Panc1 (cell line): ENCODE measurements at regions not wholly inside any gene's neighbourhood (a gene's known extent, or its start where the extent isn't known, plus 50 kb on each side); places are given as distances from the start of the nearest gene placed in this dataset.

Experiments used
- ATAC-seq: fragments of 200-7000 bp; cut with Tn5 transposase; 2 replicates; pipeline ENCODE4 v1.9.1; 2020; ENCODE audit warnings: mild to moderate bottlenecking, moderate library complexity
- BruUV-seq: library from RNA; stranded (reverse); fragments of 400-500 nt; replicated peaks from 2 replicates; lab custom pipeline; 2021; lab: Mats Ljungman, UMichigan
- CTCF ChIA-PET: fragments of 300-600 bp; sonication (Branson Sonifier 250); formaldehyde crosslinking; loops from one replicate; lab custom pipeline; 2022; ENCODE audit warnings: antibody characterized with exemption; lab: Charles Lee
- POLR2A ChIA-PET: fragments of 300-600 bp; sonication (Branson Sonifier 250); formaldehyde crosslinking; loops from one replicate; lab custom pipeline; 2022; ENCODE audit warnings: antibody characterized with exemption; lab: Charles Lee
- DNase-seq: peaks from one replicate; pipeline ENCODE4 v3.0.0-alpha.2; 2010; ENCODE audit warnings: low read depth, low spot score
- H3K27ac ChIP-seq: 2 replicates; pipeline ENCODE4 v1.5.1; 2011; ENCODE audit warnings: mild to moderate bottlenecking, low read length, inconsistent platforms
- H3K27me3 ChIP-seq: fragments of 200-500 bp; sonication (Bioruptor generic); 2 replicates; pipeline ENCODE4 v1.6.0; 2014; ENCODE audit warnings: low read length, inconsistent platforms; ENCODE audit not compliant: control insufficient read depth, insufficient read depth
- H3K36me3 ChIP-seq: fragments of 200-500 bp; sonication (Bioruptor generic); 2 replicates; pipeline ENCODE4 v1.5.1; 2014; ENCODE audit warnings: inconsistent platforms, mild to moderate bottlenecking, low read length, moderate library complexity; ENCODE audit not compliant: control insufficient read depth, insufficient read depth
- H3K4me1 ChIP-seq: 2 replicates; pipeline ENCODE4 v1.5.1; 2011; ENCODE audit warnings: inconsistent platforms, mild to moderate bottlenecking, low read length, moderate library complexity; ENCODE audit not compliant: control insufficient read depth, insufficient read depth
- H3K4me3 ChIP-seq, 2 experiments: 2 replicates each; pipeline ENCODE4 v1.5.1; 2011 to 2012; ENCODE audit warnings: low read depth in 2 of 2, low read length in 2 of 2, mild to moderate bottlenecking in 2 of 2, inconsistent platforms in 1 of 2, moderate library complexity in 1 of 2
- H3K9me3 ChIP-seq: fragments of 200-500 bp; sonication (Bioruptor generic); 2 replicates; pipeline ENCODE4 v1.5.1; 2014; ENCODE audit warnings: low read depth, mild to moderate bottlenecking, inconsistent platforms, low read length, moderate library complexity; ENCODE audit not compliant: control insufficient read depth, insufficient read depth
- POLR2AphosphoS5 ChIP-seq: IDR thresholded peaks from 2 replicates; pipeline ENCODE4 v1.6.1; 2012; ENCODE audit warnings: mild to moderate bottlenecking, low read depth, low read length, moderate library complexity
- SIN3A ChIP-seq: IDR thresholded peaks from 2 replicates; pipeline ENCODE4 v1.6.1; 2012; ENCODE audit warnings: low read depth, mild to moderate bottlenecking, low read length, moderate library complexity, borderline replicate concordance; ENCODE audit not compliant: insufficient read depth
- TCF7L2 ChIP-seq: IDR thresholded peaks from 2 replicates; pipeline ENCODE4 v1.6.1; 2011; ENCODE audit warnings: mild to moderate bottlenecking, low read depth, low read length, inconsistent platforms
- in situ Hi-C: cut with HindIII; loops from 2 replicates; pipeline ENCODE4 v1.10.0; 2016; ENCODE audit warnings: low sequenced_read_pairs, low pct_unique_long_range_greater_than_20kb
- intact Hi-C: fragments of 100-400 bp; cut with micrococcal nuclease; formaldehyde crosslinking; loops from one replicate; pipeline ENCODE4 v1.10.0; 2022; ENCODE audit not compliant: unreplicated experiment
- TF ChIP-seq, protein P1 (sequence below): fragments of 450-650 bp; IDR thresholded peaks from 2 replicates; pipeline ENCODE4 v1.5.1; 2017; ENCODE audit warnings: mild to moderate bottlenecking
- TF ChIP-seq, protein P2 (sequence below), 2 experiments: IDR thresholded peaks; 2 replicates each; pipeline ENCODE4 v1.6.1; 2011 to 2012; ENCODE audit warnings: low read depth in 2 of 2, control low read depth in 1 of 2, low read length in 1 of 2, mild to moderate bottlenecking in 1 of 2, moderate library complexity in 1 of 2; ENCODE audit not compliant: insufficient read depth in 1 of 2

- BruUV-seq: no TSS peak
- Histone ChIP-seq H3K4me1 (no peaks in the 10 kb centered on the region), H3K27me3 (no peaks in the 10 kb centered on the region), H3K4me3 (no peak overlapping the region), H3K36me3 (no peaks in the 10 kb centered on the region), H3K9me3 (no peaks in the 10 kb centered on the region), H3K27ac (no peak overlapping the region)
- DNase-seq (no peak), ATAC-seq (no peak)
- in situ Hi-C loops (no loop called here), intact Hi-C loops (no loop called here)
- ChIA-PET CTCF (no interaction called here), POLR2A (no interaction called here)
- TF ChIP-seq, protein P1, sequence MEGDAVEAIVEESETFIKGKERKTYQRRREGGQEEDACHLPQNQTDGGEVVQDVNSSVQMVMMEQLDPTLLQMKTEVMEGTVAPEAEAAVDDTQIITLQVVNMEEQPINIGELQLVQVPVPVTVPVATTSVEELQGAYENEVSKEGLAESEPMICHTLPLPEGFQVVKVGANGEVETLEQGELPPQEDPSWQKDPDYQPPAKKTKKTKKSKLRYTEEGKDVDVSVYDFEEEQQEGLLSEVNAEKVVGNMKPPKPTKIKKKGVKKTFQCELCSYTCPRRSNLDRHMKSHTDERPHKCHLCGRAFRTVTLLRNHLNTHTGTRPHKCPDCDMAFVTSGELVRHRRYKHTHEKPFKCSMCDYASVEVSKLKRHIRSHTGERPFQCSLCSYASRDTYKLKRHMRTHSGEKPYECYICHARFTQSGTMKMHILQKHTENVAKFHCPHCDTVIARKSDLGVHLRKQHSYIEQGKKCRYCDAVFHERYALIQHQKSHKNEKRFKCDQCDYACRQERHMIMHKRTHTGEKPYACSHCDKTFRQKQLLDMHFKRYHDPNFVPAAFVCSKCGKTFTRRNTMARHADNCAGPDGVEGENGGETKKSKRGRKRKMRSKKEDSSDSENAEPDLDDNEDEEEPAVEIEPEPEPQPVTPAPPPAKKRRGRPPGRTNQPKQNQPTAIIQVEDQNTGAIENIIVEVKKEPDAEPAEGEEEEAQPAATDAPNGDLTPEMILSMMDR: no peak
- TF ChIP-seq TCF7L2: no peak
- TF ChIP-seq POLR2AphosphoS5: no peak
- no peak for TF ChIP-seq SIN3A
- TF ChIP-seq, protein P2, sequence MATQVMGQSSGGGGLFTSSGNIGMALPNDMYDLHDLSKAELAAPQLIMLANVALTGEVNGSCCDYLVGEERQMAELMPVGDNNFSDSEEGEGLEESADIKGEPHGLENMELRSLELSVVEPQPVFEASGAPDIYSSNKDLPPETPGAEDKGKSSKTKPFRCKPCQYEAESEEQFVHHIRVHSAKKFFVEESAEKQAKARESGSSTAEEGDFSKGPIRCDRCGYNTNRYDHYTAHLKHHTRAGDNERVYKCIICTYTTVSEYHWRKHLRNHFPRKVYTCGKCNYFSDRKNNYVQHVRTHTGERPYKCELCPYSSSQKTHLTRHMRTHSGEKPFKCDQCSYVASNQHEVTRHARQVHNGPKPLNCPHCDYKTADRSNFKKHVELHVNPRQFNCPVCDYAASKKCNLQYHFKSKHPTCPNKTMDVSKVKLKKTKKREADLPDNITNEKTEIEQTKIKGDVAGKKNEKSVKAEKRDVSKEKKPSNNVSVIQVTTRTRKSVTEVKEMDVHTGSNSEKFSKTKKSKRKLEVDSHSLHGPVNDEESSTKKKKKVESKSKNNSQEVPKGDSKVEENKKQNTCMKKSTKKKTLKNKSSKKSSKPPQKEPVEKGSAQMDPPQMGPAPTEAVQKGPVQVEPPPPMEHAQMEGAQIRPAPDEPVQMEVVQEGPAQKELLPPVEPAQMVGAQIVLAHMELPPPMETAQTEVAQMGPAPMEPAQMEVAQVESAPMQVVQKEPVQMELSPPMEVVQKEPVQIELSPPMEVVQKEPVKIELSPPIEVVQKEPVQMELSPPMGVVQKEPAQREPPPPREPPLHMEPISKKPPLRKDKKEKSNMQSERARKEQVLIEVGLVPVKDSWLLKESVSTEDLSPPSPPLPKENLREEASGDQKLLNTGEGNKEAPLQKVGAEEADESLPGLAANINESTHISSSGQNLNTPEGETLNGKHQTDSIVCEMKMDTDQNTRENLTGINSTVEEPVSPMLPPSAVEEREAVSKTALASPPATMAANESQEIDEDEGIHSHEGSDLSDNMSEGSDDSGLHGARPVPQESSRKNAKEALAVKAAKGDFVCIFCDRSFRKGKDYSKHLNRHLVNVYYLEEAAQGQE (IDR thresholded peaks at IDR 0.05; ENCODE audit: insufficient read depth in 1 of 2, low read depth in 2 of 2, low read length in 1 of 2): no peak
Observed at GRCh38 chr1:187237542-187237941, 408.8 kb downstream of the PLA2G4A start.

DNA sequence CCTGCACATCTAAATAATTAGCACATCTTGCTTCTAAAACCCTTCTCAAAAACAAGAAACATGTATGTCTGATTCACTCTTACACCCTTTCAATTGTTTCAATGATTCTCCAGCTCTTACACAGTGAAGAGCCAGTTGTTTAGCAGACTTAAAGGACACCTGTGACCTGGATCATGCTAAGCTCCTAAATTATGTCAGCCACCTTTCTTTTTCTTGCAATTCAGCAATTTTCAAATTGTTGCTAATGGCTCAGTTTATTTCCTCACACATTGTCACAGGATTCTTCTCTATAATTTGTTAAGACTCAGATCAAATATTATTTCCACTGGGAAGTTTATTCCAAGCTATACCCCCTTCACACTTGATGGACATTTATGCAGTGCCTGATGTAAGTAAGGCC is 413.2 kb downstream of the PLA2G4A start:
- BruUV-seq: no TSS peak
- Histone ChIP-seq H3K4me1 (no peaks in the 10 kb centered on the region), H3K27me3 (no peaks in the 10 kb centered on the region), H3K4me3 (no peak overlapping the region), H3K36me3 (no peaks in the 10 kb centered on the region), H3K27ac (no peak overlapping the region), H3K9me3 (no peaks in the 10 kb centered on the region)
- TF ChIP-seq, protein P1: no peak
- TF ChIP-seq TCF7L2 (no peak), POLR2AphosphoS5 (no peak), SIN3A (no peak)
- TF ChIP-seq, protein P2 (IDR thresholded peaks at IDR 0.05; ENCODE audit: insufficient read depth in 1 of 2, low read depth in 2 of 2, low read length in 1 of 2): no peak
- in situ Hi-C loops: no loop called here
- ChIA-PET POLR2A (no interaction called here), CTCF (no interaction called here)
- intact Hi-C loops: no loop called here
- no peak for ATAC-seq
- no peak for DNase-seq
